ENCODE measurements at regions not wholly inside any gene's neighbourhood (a gene's known extent, or its start where the extent isn't known, plus 50 kb on each side); places are given as distances from the start of the nearest gene placed in this dataset.
A peak's percentile ranks its signal among the peaks of the same experiment; 100 is the strongest.

GRCh38 chr18:60664736-60665135 is 292.2 kb upstream of the MC4R start:
- no peaks in the 10 kb centered on the region; the same call in 1 of the 2 replicates for H3K9me3 ChIP-seq
- H3K4me3 ChIP-seq (ENCODE audit: low read depth, low read length), result no peak overlapping the region
- H3K27me3 ChIP-seq, result no peaks in the 10 kb centered on the region
- TF ChIP-seq CTCF (IDR thresholded peaks at IDR 0.05; ENCODE audit: low read depth, low read length), result no peak
- no peak for DNase-seq
- no peaks in the 10 kb centered on the region for H3K4me1 ChIP-seq
- no peaks in the 10 kb centered on the region for H3K36me3 ChIP-seq

GRCh38 chr18:60667016-60667415 is 294.4 kb upstream of the MC4R start:
- no peak for TF ChIP-seq CTCF (IDR thresholded peaks at IDR 0.05; ENCODE audit: low read depth, low read length)
- Histone ChIP-seq H3K36me3 (no peaks in the 10 kb centered on the region), H3K4me3 (ENCODE audit: low read depth, low read length) (no peak overlapping the region), H3K27me3 (no peaks in the 10 kb centered on the region), H3K4me1 (no peaks in the 10 kb centered on the region), H3K9me3 (no peaks in the 10 kb centered on the region; the same call in 1 of the 2 replicates)
- DNase-seq, result no peak

GRCh38 chr18:60668583-60668982 is 296.0 kb upstream of the MC4R start:
- no peak for DNase-seq
- Histone ChIP-seq H3K9me3 (no peaks in the 10 kb centered on the region), H3K4me3 (ENCODE audit: low read depth, low read length) (no peak overlapping the region), H3K27me3 (no peaks in the 10 kb centered on the region), H3K36me3 (no peaks in the 10 kb centered on the region), H3K4me1 (no peaks in the 10 kb centered on the region)
- 0 out of 2 replicates have a peak, but pooled peaks have one; percentile 4 for TF ChIP-seq CTCF (IDR thresholded peaks at IDR 0.05; ENCODE audit: low read depth, low read length)

GRCh38 chr18:60669938-60670337 is 297.4 kb upstream of the MC4R start:
- Histone ChIP-seq H3K4me1 (no peaks in the 10 kb centered on the region), H3K9me3 (no peaks in the 10 kb centered on the region), H3K27me3 (no peaks in the 10 kb centered on the region), H3K4me3 (ENCODE audit: low read depth, low read length) (no peak overlapping the region), H3K36me3 (no peaks in the 10 kb centered on the region)
- DNase-seq, result no peak
- no peak for TF ChIP-seq CTCF (IDR thresholded peaks at IDR 0.05; ENCODE audit: low read depth, low read length)

- Histone ChIP-seq H3K27me3 (no peaks in the 10 kb centered on the region), H3K36me3 (no peaks in the 10 kb centered on the region), H3K9me3 (no peaks in the 10 kb centered on the region), H3K4me1 (no peaks in the 10 kb centered on the region), H3K4me3 (ENCODE audit: low read depth, low read length) (no peak overlapping the region)
- no peak for TF ChIP-seq CTCF (IDR thresholded peaks at IDR 0.05; ENCODE audit: low read depth, low read length)
- no peak for DNase-seq
Measured at GRCh38 chr18:60671021-60671420, 298.4 kb upstream of the MC4R start.

- Histone ChIP-seq H3K36me3 (no peaks in the 10 kb centered on the region), H3K4me1 (no peaks in the 10 kb centered on the region), H3K27me3 (no peaks in the 10 kb centered on the region), H3K9me3 (no peaks in the 10 kb centered on the region), H3K4me3 (ENCODE audit: low read depth, low read length) (no peak overlapping the region)
- DNase-seq, result no peak
- TF ChIP-seq CTCF (IDR thresholded peaks at IDR 0.05; ENCODE audit: low read depth, low read length), result no peak
Measured at GRCh38 chr18:60675126-60675525, 302.6 kb upstream of the MC4R start.
